CD4-positive, CD25-positive, alpha-beta regulatory T cell (primary cell): ENCODE measurements at regions not wholly inside any gene's neighbourhood (a gene's known extent, or its start where the extent isn't known, plus 50 kb on each side); places are given as distances from the start of the nearest gene placed in this dataset.

Experiments
- ATAC-seq, 2 donors: fragments of 150-1000 bp; cut with Tn5 transposase; one replicate each; pipeline ENCODE4 v1.10.0; 2021; ENCODE audit warnings: low read depth in 2 of 2, moderate number of reproducible peaks in 2 of 2, moderate library complexity in 1 of 2
- DNase-seq, 3 donors: peaks; one replicate each; pipeline versions ENCODE4 v3.0.0 to v3.0.0-alpha.2; 2012 to 2022; ENCODE audit warnings: mixed read lengths in 1 of 3
- H3K27ac ChIP-seq: one replicate; pipeline ENCODE4 v1.7.0; 2013; ENCODE audit warnings: mild to moderate bottlenecking, low read length; ENCODE audit not compliant: insufficient read depth, poor library complexity, severe bottlenecking
- H3K27me3 ChIP-seq: one replicate; pipeline ENCODE4 v1.7.0; 2013; ENCODE audit warnings: low read length; ENCODE audit not compliant: control insufficient read depth, insufficient read depth
- H3K36me3 ChIP-seq: one replicate; pipeline ENCODE4 v1.7.0; 2013; ENCODE audit warnings: mild to moderate bottlenecking, low read length, moderate library complexity; ENCODE audit not compliant: control insufficient read depth, insufficient read depth
- H3K4me1 ChIP-seq: 2 replicates; pipeline ENCODE4 v1.7.0; 2013; ENCODE audit warnings: mild to moderate bottlenecking, low read length; ENCODE audit not compliant: insufficient read depth, control insufficient read depth, poor library complexity, severe bottlenecking
- H3K4me3 ChIP-seq: one replicate; pipeline ENCODE4 v1.7.0; 2013; ENCODE audit warnings: low read depth, mild to moderate bottlenecking, low read length, moderate library complexity
- H3K9me3 ChIP-seq, 2 experiments: 1 replicate in 1 of 2; 2 replicates in 1 of 2; pipeline ENCODE4 v1.7.0; 2013; ENCODE audit warnings: low read length in 2 of 2, mild to moderate bottlenecking in 1 of 2, moderate library complexity in 1 of 2; ENCODE audit not compliant: control insufficient read depth in 2 of 2
- H3K27ac Mint-ChIP-seq, 3 donors: one replicate each; pipeline ENCODE4 v1.8.0; 2020 to 2022; ENCODE audit warnings: mild to moderate bottlenecking in 3 of 3, mixed read lengths in 3 of 3, moderate library complexity in 2 of 3
- H3K27me3 Mint-ChIP-seq: one replicate; pipeline ENCODE4 v1.8.0; 2022; ENCODE audit warnings: mild to moderate bottlenecking, mixed read lengths
- H3K36me3 Mint-ChIP-seq: one replicate; pipeline ENCODE4 v1.8.0; 2020; ENCODE audit warnings: mixed read lengths
- H3K4me1 Mint-ChIP-seq, 4 donors: one replicate each; pipeline ENCODE4 v1.8.0; 2020 to 2022; ENCODE audit warnings: mixed read lengths in 4 of 4, mild to moderate bottlenecking in 1 of 4
- H3K4me3 Mint-ChIP-seq, 4 donors: one replicate each; pipeline ENCODE4 v1.8.0; 2020 to 2022; ENCODE audit warnings: mild to moderate bottlenecking in 4 of 4, mixed read lengths in 4 of 4, moderate library complexity in 3 of 4
- H3K9me3 Mint-ChIP-seq, 7 donors: one replicate each; pipeline ENCODE4 v1.8.0; 2020 to 2022; ENCODE audit warnings: mixed read lengths in 7 of 7, mild to moderate bottlenecking in 3 of 7, moderate library complexity in 2 of 7

GRCh38 chr5:111017731-111018130, 53.8 kb upstream of the TSLP start:
- DNase-seq (no peak), ATAC-seq (no peak)
- Histone ChIP-seq H3K36me3 (no peaks in the 10 kb centered on the region), H3K4me1 (no peaks in the 10 kb centered on the region), H3K4me3 (no peak overlapping the region), H3K27me3 (peaks cover 9% of the 10 kb centered on the region), H3K27ac (no peak overlapping the region), H3K9me3 (no peaks in the 10 kb centered on the region)
- H3K27me3 Mint-ChIP-seq = peaks cover 24% of the 10 kb centered on the region
- H3K4me3 Mint-ChIP-seq = no peak overlapping the region
- no peaks in the 10 kb centered on the region for H3K4me1 Mint-ChIP-seq
- no peaks in the 10 kb centered on the region for H3K36me3 Mint-ChIP-seq
- H3K9me3 Mint-ChIP-seq = no peaks in the 10 kb centered on the region
- H3K27ac Mint-ChIP-seq = no peak overlapping the region
